Suprapubic skin (tissue), 3 donors: ENCODE measurements at regions not wholly inside any gene's neighbourhood (a gene's known extent, or its start where the extent isn't known, plus 50 kb on each side); places are given as distances from the start of the nearest gene placed in this dataset.

Source experiments
- CTCF ChIP-seq, 2 donors: fragments of 200-600 bp in 1 of 2; fragments of 450-650 bp in 1 of 2; sonication (generic) in 1 of 2; IDR thresholded peaks; one replicate each; pipeline ENCODE4 v1.5.1; 2016 to 2019; ENCODE audit warnings: antibody characterized with exemption in 2 of 2, mild to moderate bottlenecking in 1 of 2, moderate library complexity in 1 of 2
- EP300 ChIP-seq: sonication (generic); formaldehyde crosslinking; IDR thresholded peaks from one replicate; pipeline ENCODE4 v1.6.1; 2017; ENCODE audit warnings: antibody characterized with exemption
- POLR2A ChIP-seq, 2 donors: fragments of 450-650 bp; IDR thresholded peaks; one replicate each; pipeline ENCODE4 v1.6.1; 2017; ENCODE audit warnings: antibody characterized with exemption in 2 of 2, mild to moderate bottlenecking in 2 of 2, moderate library complexity in 2 of 2

GRCh38 chr2:128691526-128691925, 372.9 kb upstream of the HS6ST1 start:
- TF ChIP-seq CTCF (IDR thresholded peaks at IDR 0.05) (no peak), POLR2A (IDR thresholded peaks at IDR 0.05) (no peak), EP300 (no peak)
